Endothelial cell (in vitro differentiated cells): ENCODE measurements at regions not wholly inside any gene's neighbourhood (a gene's known extent, or its start where the extent isn't known, plus 50 kb on each side); places are given as distances from the start of the nearest gene placed in this dataset.

ENCODE experiments used
- DNase-seq: peaks from one replicate; pipeline ENCODE4 v3.0.0; 2021; ENCODE audit warnings: low spot score
- H3K27ac Mint-ChIP-seq: one replicate; pipeline ENCODE4 v1.8.0; 2021; ENCODE audit warnings: mixed read lengths, inconsistent platforms; ENCODE audit not compliant: unreplicated experiment
- H3K27me3 Mint-ChIP-seq: one replicate; pipeline ENCODE4 v1.8.0; 2021; ENCODE audit warnings: mild to moderate bottlenecking, moderate library complexity, mixed read lengths, inconsistent platforms; ENCODE audit not compliant: unreplicated experiment
- H3K36me3 Mint-ChIP-seq: one replicate; pipeline ENCODE4 v1.8.0; 2021; ENCODE audit warnings: mild to moderate bottlenecking, low read depth, mixed read lengths, inconsistent platforms; ENCODE audit not compliant: unreplicated experiment
- H3K4me1 Mint-ChIP-seq: one replicate; pipeline ENCODE4 v1.8.0; 2021; ENCODE audit warnings: mild to moderate bottlenecking, mixed read lengths, inconsistent platforms; ENCODE audit not compliant: unreplicated experiment
- H3K4me3 Mint-ChIP-seq: one replicate; pipeline ENCODE4 v1.8.0; 2021; ENCODE audit warnings: mild to moderate bottlenecking, mixed read lengths, inconsistent platforms; ENCODE audit not compliant: unreplicated experiment
- H3K9me3 Mint-ChIP-seq: one replicate; pipeline ENCODE4 v1.8.0; 2021; ENCODE audit warnings: mixed read lengths, inconsistent platforms; ENCODE audit not compliant: unreplicated experiment
- CTCF ChIP-seq: fragments of 200-600 bp; sonication (generic); IDR thresholded peaks from one replicate; pipeline ENCODE4 v1.5.0; 2021; ENCODE audit warnings: antibody characterized with exemption; ENCODE audit not compliant: unreplicated experiment

GRCh38 chrX:150167482-150168324, 195.4 kb upstream of the MAMLD1 start:
- Mint-ChIP-seq H3K9me3 (no peaks in the 10 kb centered on the region), H3K27ac (no peak overlapping the region), H3K4me3 (no peak overlapping the region), H3K27me3 (no peaks in the 10 kb centered on the region), H3K36me3 (no peaks in the 10 kb centered on the region), H3K4me1 (no peaks in the 10 kb centered on the region)
- no peak for TF ChIP-seq CTCF
- no peak for DNase-seq

GRCh38 chrX:150182161-150182560, 181.0 kb upstream of the MAMLD1 start:
- Mint-ChIP-seq H3K27ac (no peak overlapping the region), H3K9me3 (no peaks in the 10 kb centered on the region), H3K4me3 (no peak overlapping the region), H3K27me3 (peaks cover 1% of the 10 kb centered on the region), H3K4me1 (no peaks in the 10 kb centered on the region), H3K36me3 (no peaks in the 10 kb centered on the region)
- no peak for TF ChIP-seq CTCF
- no peak for DNase-seq

- no peak for DNase-seq
- no peaks in the 10 kb centered on the region for H3K9me3 Mint-ChIP-seq
- no peaks in the 10 kb centered on the region for H3K36me3 Mint-ChIP-seq
- peaks cover 3% of the 10 kb centered on the region for H3K27me3 Mint-ChIP-seq
- no peak overlapping the region for H3K27ac Mint-ChIP-seq
- TF ChIP-seq CTCF: no peak
- no peak overlapping the region for H3K4me3 Mint-ChIP-seq
- no peaks in the 10 kb centered on the region for H3K4me1 Mint-ChIP-seq
These were observed 178.6 kb upstream of the MAMLD1 start for GRCh38 chrX:150184491-150184890.

GRCh38 chrX:150185766-150186165, 177.4 kb upstream of the MAMLD1 start:
- H3K4me1 Mint-ChIP-seq: no peaks in the 10 kb centered on the region
- H3K27me3 Mint-ChIP-seq: peaks cover 3% of the 10 kb centered on the region
- no peak overlapping the region for H3K4me3 Mint-ChIP-seq
- no peaks in the 10 kb centered on the region for H3K36me3 Mint-ChIP-seq
- H3K9me3 Mint-ChIP-seq: no peaks in the 10 kb centered on the region
- no peak overlapping the region for H3K27ac Mint-ChIP-seq
- no peak for DNase-seq
- TF ChIP-seq CTCF: no peak

- Mint-ChIP-seq H3K4me3 (no peak overlapping the region), H3K27me3 (no peaks in the 10 kb centered on the region), H3K4me1 (no peaks in the 10 kb centered on the region), H3K9me3 (no peaks in the 10 kb centered on the region), H3K36me3 (no peaks in the 10 kb centered on the region), H3K27ac (no peak overlapping the region)
- TF ChIP-seq CTCF: no peak
- DNase-seq: no peak
These were observed 170.3 kb upstream of the MAMLD1 start for GRCh38 chrX:150192816-150193215.
